Esophagus muscularis mucosa (tissue), 4 donors: ENCODE measurements at regions not wholly inside any gene's neighbourhood (a gene's known extent, or its start where the extent isn't known, plus 50 kb on each side); places are given as distances from the start of the nearest gene placed in this dataset.
"Not testable (repeated sequence)": the region's sequence is repeated elsewhere in the genome, so short reads cannot be mapped to it uniquely, and the experiment has no call there.

Experiments used
- DNase-seq: peaks from one replicate; pipeline ENCODE4 v3.0.0-alpha.2; 2017; ENCODE audit errors: extremely low spot score
- H3K27ac ChIP-seq, 4 donors: fragments of 200-600 bp; sonication (generic); replicated peaks in 1 of 4; 1 replicate in 3 of 4; 2 replicates in 1 of 4; pipeline ENCODE4 v1.5.1; 2016 to 2019; ENCODE audit warnings: mild to moderate bottlenecking in 1 of 4
- H3K27me3 ChIP-seq, 4 donors: fragments of 200-600 bp; sonication (generic); one replicate each; pipeline versions ENCODE4 v1.5.1 to v1.6.0; 2016 to 2019
- H3K36me3 ChIP-seq, 4 donors: fragments of 200-600 bp; sonication (generic); one replicate each; pipeline ENCODE4 v1.5.1; 2016 to 2019
- H3K4me1 ChIP-seq, 4 donors: fragments of 200-600 bp; sonication (generic); one replicate each; pipeline ENCODE4 v1.5.1; 2016 to 2019
- H3K4me3 ChIP-seq, 4 donors: fragments of 200-600 bp; sonication (generic); 1 replicate in 2 of 4; 2 replicates in 2 of 4; pipeline ENCODE4 v1.5.1; 2016 to 2019; ENCODE audit warnings: mild to moderate bottlenecking in 4 of 4, moderate library complexity in 1 of 4
- H3K9me3 ChIP-seq, 4 donors: fragments of 200-600 bp; sonication (generic); 1 replicate in 3 of 4; 2 replicates in 1 of 4; pipeline ENCODE4 v1.5.1; 2016 to 2019
- EP300 ChIP-seq: sonication (generic); formaldehyde crosslinking; IDR thresholded peaks from one replicate; pipeline ENCODE4 v1.6.1; 2017; ENCODE audit warnings: antibody characterized with exemption
- POLR2A ChIP-seq: fragments of 450-650 bp; IDR thresholded peaks from one replicate; pipeline ENCODE4 v1.6.1; 2017; ENCODE audit warnings: antibody characterized with exemption, moderate library complexity, mild to moderate bottlenecking, low read depth
- POLR2AphosphoS5 ChIP-seq, 2 donors: sonication (generic); formaldehyde crosslinking; IDR thresholded peaks; one replicate each; pipeline ENCODE4 v1.6.1; 2017; ENCODE audit warnings: antibody characterized with exemption in 2 of 2
- WGBS: methylation state at CpG from one replicate; pipeline ENCODE4 v1.1.5; 2018; 5-methylcytosine and 5-hydroxymethylcytosine counted together
- intact Hi-C: fragments of 100-400 bp; cut with DNase I; formaldehyde crosslinking; loops from one replicate; pipeline ENCODE4 v1.15.1; 2023
- TF ChIP-seq, protein P1 (sequence below), 3 experiments: fragments of 200-600 bp in 2 of 3; fragments of 450-650 bp in 1 of 3; sonication (generic) in 2 of 3; IDR thresholded peaks; one replicate each; pipeline ENCODE4 v1.5.1; 2017 to 2019; ENCODE audit warnings: antibody characterized with exemption in 3 of 3, mild to moderate bottlenecking in 2 of 3, moderate library complexity in 1 of 3

- Histone ChIP-seq H3K27me3 (no peaks in the 10 kb centered on the region), H3K36me3 (no peaks in the 10 kb centered on the region), H3K4me1 (no peaks in the 10 kb centered on the region), H3K27ac (no peak overlapping the region), H3K9me3 (no peaks in the 10 kb centered on the region), H3K4me3 (no peak overlapping the region)
- intact Hi-C loops: no loop called here
- no peak for DNase-seq
- TF ChIP-seq EP300 (no peak), POLR2A (no peak), POLR2AphosphoS5 (IDR thresholded peaks at IDR 0.05) (no peak)
- TF ChIP-seq, protein P1, sequence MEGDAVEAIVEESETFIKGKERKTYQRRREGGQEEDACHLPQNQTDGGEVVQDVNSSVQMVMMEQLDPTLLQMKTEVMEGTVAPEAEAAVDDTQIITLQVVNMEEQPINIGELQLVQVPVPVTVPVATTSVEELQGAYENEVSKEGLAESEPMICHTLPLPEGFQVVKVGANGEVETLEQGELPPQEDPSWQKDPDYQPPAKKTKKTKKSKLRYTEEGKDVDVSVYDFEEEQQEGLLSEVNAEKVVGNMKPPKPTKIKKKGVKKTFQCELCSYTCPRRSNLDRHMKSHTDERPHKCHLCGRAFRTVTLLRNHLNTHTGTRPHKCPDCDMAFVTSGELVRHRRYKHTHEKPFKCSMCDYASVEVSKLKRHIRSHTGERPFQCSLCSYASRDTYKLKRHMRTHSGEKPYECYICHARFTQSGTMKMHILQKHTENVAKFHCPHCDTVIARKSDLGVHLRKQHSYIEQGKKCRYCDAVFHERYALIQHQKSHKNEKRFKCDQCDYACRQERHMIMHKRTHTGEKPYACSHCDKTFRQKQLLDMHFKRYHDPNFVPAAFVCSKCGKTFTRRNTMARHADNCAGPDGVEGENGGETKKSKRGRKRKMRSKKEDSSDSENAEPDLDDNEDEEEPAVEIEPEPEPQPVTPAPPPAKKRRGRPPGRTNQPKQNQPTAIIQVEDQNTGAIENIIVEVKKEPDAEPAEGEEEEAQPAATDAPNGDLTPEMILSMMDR (IDR thresholded peaks at IDR 0.05): no peak
Measured at GRCh38 chr13:90839061-90839460, 508.4 kb upstream of the MIR17HG start.

- TF ChIP-seq POLR2AphosphoS5 (IDR thresholded peaks at IDR 0.05) (no peak), POLR2A (no peak), EP300 (no peak)
- TF ChIP-seq, protein P1 (IDR thresholded peaks at IDR 0.05): no peak
Measured at GRCh38 chr13:90846936-90847335, 500.6 kb upstream of the MIR17HG start.

GRCh38 chr13:90853666-90854065 lies 493.8 kb upstream of the MIR17HG start:
- DNase-seq, intact Hi-C loops, H3K27ac ChIP-seq, H3K36me3 ChIP-seq, H3K4me3 ChIP-seq, H3K4me1 ChIP-seq, H3K27me3 ChIP-seq, H3K9me3 ChIP-seq: not testable (repeated sequence)
- 92% methylated on average over 10 of the region's 10 CpGs for WGBS

More at GRCh38 chr13:90846936-90847335, 500.6 kb upstream of the MIR17HG start:
- no peak for DNase-seq
- Histone ChIP-seq H3K27ac (no peak overlapping the region), H3K4me1 (no peaks in the 10 kb centered on the region), H3K36me3 (no peaks in the 10 kb centered on the region), H3K9me3 (no peaks in the 10 kb centered on the region), H3K4me3 (no peak overlapping the region), H3K27me3 (no peaks in the 10 kb centered on the region)
- intact Hi-C loops: no loop called here
- WGBS: 93% methylated on average over 1 of the region's 1 CpG

DNA sequence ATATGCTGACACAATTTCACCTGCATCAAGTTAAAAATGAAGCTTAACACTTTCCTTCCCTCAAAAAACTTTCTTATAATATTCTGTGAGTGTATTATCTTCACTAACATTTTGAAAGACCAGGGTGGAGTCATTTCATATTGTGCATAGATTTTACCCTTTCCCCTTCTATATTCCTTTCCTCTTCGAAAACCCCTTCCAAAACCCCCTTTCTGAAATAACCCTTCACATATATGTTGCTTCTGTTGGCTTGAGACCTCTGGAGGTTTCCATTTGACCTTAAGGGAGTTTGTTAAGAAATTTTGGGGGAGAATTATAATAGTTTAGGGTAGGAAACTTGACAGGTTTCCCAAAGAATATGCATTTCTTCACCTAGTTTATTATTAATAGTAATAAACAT lies 489.6 kb upstream of the MIR17HG start:
- intact Hi-C loops: no loop called here
- no peak for DNase-seq
- WGBS: 85% methylated on average over 1 of the region's 1 CpG
- TF ChIP-seq POLR2AphosphoS5 (IDR thresholded peaks at IDR 0.05): no peak
- no peak for TF ChIP-seq EP300
- TF ChIP-seq POLR2A: no peak
- TF ChIP-seq, protein P1 (IDR thresholded peaks at IDR 0.05): no peak
- no peak overlapping the region for H3K27ac ChIP-seq
- no peaks in the 10 kb centered on the region for H3K9me3 ChIP-seq
- no peaks in the 10 kb centered on the region for H3K27me3 ChIP-seq
- no peak overlapping the region for H3K4me3 ChIP-seq
- H3K36me3 ChIP-seq: no peaks in the 10 kb centered on the region
- H3K4me1 ChIP-seq: no peaks in the 10 kb centered on the region

DNA sequence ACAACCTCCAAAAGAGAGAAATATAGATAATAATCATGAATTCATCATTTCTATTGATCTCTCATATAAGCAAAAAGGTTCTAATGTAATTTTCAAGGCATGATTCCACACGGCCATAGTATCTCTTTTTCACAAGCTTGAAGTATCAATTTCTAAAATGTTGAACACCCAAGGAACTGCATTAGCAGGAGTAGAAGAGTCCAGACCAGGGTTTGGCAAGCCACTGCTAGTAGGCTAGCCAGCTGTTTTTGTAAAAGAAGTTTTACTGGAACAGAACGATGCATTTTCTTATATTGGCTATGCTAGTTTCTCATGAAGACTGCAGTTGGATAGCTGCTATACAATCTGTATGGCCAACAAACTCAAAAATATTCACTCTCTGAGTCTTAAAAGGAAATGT lies 481.5 kb upstream of the MIR17HG start:
- Histone ChIP-seq H3K9me3 (no peaks in the 10 kb centered on the region), H3K27ac (no peak overlapping the region), H3K4me3 (no peak overlapping the region), H3K27me3 (no peaks in the 10 kb centered on the region), H3K4me1 (no peaks in the 10 kb centered on the region), H3K36me3 (no peaks in the 10 kb centered on the region)
- DNase-seq: no peak
- WGBS: 64% methylated on average over 2 of the region's 2 CpGs
- intact Hi-C loops: no loop called here
- TF ChIP-seq POLR2AphosphoS5 (IDR thresholded peaks at IDR 0.05) (no peak), POLR2A (no peak), EP300 (no peak)
- TF ChIP-seq, protein P1 (IDR thresholded peaks at IDR 0.05): no peak
